ENCODE measurements at regions not wholly inside any gene's neighbourhood (a gene's known extent, or its start where the extent isn't known, plus 50 kb on each side); places are given as distances from the start of the nearest gene placed in this dataset.

DNA sequence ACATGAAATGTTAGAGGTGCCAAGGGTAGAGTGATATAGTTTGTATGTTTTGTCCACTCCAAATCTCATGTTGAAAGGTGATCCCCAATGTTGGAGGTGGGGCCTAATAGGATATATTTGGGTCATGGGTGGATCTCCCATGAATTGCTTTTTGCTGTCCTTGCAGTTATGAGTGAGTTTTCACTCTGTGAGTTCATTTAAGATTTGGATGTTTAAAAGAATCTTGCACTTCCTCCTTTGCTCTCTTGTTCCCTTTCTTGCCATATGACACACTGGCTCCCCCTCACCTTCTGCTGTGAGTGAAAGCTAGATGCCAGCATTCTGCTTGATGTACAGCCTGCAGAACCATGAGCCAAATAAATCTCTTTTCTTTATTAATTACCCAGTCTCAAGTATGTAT lies 269.2 kb downstream of the ZWINT start:
- H3K9me3 ChIP-seq (ENCODE audit: insufficient read depth in 2 of 2, low read depth in 1 of 2, low read length in 1 of 2) = peaks cover 2 to 5% of the 10 kb centered on the region in 2 experiments; a peak in 2 of 4 replicates
- H3K27me3 ChIP-seq (replicated peaks in 1 of 4; ENCODE audit: control insufficient read depth in 3 of 4, extremely low read depth in 1 of 4, insufficient read depth in 3 of 4, low read length in 3 of 4) = no peaks in the 10 kb centered on the region
- H3K79me1 ChIP-seq (ENCODE audit: low read depth, low read length) = no peaks in the 10 kb centered on the region
- no peak overlapping the region for H2BK12ac ChIP-seq (ENCODE audit: low read depth, low read length)
- FAIRE-seq = no peak
- CTCF ChIA-PET (ENCODE audit: partially characterized antibody) = interaction anchor here (0.6 to 1.2 kb wide), 3 partner anchors 14 to 26 kb away, joined by 3 read pairs; no protein-coding TSS in a partner anchor
- no peak overlapping the region for H2BK20ac ChIP-seq (ENCODE audit: low read length)
- H3K56ac ChIP-seq (replicated peaks; ENCODE audit: insufficient read length, low read depth, low read length) = no peak overlapping the region
- H2AK5ac ChIP-seq (ENCODE audit: low read depth, low read length) = no peak overlapping the region
- no peak overlapping the region for H2BK15ac ChIP-seq (ENCODE audit: low read length)
- no peak overlapping the region for H3K14ac ChIP-seq (ENCODE audit: insufficient read length)
- POLR2A ChIA-PET (ENCODE audit: partially characterized antibody) = no interaction called here
- no peak overlapping the region for H3K4ac ChIP-seq (replicated peaks; ENCODE audit: insufficient read length, low read depth, low read length)
- no peak overlapping the region for H3K9ac ChIP-seq (replicated peaks in 1 of 4; ENCODE audit: extremely low read depth in 1 of 4, low read depth in 3 of 4, low read length in 3 of 4)
- no peak overlapping the region for H4K91ac ChIP-seq (replicated peaks; ENCODE audit: insufficient read length, low read length)
- no peaks in the 10 kb centered on the region for H3K23me2 ChIP-seq (ENCODE audit: low read depth, low read length)
- no peak overlapping the region for H4K5ac ChIP-seq (ENCODE audit: insufficient read length, low read depth, low read length)
- H3K27ac ChIP-seq (ENCODE audit: low read depth, low read length) = no peak overlapping the region
- H3K23ac ChIP-seq (ENCODE audit: insufficient read length) = no peak overlapping the region
- no peak overlapping the region for H2BK5ac ChIP-seq (ENCODE audit: low read depth, low read length)
- H4K20me1 ChIP-seq (replicated peaks in 1 of 2; ENCODE audit: control insufficient read depth in 1 of 2, insufficient read depth in 2 of 2, low read length in 2 of 2) = no peaks in the 10 kb centered on the region
- no peaks in the 10 kb centered on the region for H3K36me3 ChIP-seq (ENCODE audit: control insufficient read depth in 2 of 4, insufficient read depth in 4 of 4, low read length in 3 of 4)
- no peak overlapping the region for H3K4me3 ChIP-seq (ENCODE audit: extremely low read depth in 1 of 4, insufficient read depth in 2 of 4, low read depth in 3 of 4, low read length in 4 of 4)
- H4K8ac ChIP-seq (ENCODE audit: extremely low read depth, insufficient read depth, low read length) = no peak overlapping the region
- H3K18ac ChIP-seq (ENCODE audit: extremely low read depth, low read length) = no peak overlapping the region
- no peaks in the 10 kb centered on the region for H3K79me2 ChIP-seq (ENCODE audit: control insufficient read depth in 1 of 2, insufficient read depth in 2 of 2, low read length in 2 of 2)
- peaks cover 0 to 4% (median 0%) of the 10 kb centered on the region in 4 experiments; a peak in 3 of 7 replicates for H3K4me1 ChIP-seq (replicated peaks in 1 of 4; ENCODE audit: control insufficient read depth in 3 of 4, insufficient read depth in 4 of 4, low read length in 3 of 4)
- DNase-seq (ENCODE audit: low read depth in 1 of 2, low spot score in 2 of 2) = no peak
- H3K4me2 ChIP-seq (ENCODE audit: insufficient read depth in 1 of 2, low read depth in 2 of 2, low read length in 2 of 2) = no peak overlapping the region
- H2BK120ac ChIP-seq (replicated peaks; ENCODE audit: low read depth, low read length) = no peak overlapping the region
- H2AFZ ChIP-seq (ENCODE audit: low read length) = no peak overlapping the region
- TF ChIP-seq POU5F1 (IDR thresholded peaks at IDR 0.05; ENCODE audit: low read depth, low read length) = no peak
- TF ChIP-seq, protein P1, sequence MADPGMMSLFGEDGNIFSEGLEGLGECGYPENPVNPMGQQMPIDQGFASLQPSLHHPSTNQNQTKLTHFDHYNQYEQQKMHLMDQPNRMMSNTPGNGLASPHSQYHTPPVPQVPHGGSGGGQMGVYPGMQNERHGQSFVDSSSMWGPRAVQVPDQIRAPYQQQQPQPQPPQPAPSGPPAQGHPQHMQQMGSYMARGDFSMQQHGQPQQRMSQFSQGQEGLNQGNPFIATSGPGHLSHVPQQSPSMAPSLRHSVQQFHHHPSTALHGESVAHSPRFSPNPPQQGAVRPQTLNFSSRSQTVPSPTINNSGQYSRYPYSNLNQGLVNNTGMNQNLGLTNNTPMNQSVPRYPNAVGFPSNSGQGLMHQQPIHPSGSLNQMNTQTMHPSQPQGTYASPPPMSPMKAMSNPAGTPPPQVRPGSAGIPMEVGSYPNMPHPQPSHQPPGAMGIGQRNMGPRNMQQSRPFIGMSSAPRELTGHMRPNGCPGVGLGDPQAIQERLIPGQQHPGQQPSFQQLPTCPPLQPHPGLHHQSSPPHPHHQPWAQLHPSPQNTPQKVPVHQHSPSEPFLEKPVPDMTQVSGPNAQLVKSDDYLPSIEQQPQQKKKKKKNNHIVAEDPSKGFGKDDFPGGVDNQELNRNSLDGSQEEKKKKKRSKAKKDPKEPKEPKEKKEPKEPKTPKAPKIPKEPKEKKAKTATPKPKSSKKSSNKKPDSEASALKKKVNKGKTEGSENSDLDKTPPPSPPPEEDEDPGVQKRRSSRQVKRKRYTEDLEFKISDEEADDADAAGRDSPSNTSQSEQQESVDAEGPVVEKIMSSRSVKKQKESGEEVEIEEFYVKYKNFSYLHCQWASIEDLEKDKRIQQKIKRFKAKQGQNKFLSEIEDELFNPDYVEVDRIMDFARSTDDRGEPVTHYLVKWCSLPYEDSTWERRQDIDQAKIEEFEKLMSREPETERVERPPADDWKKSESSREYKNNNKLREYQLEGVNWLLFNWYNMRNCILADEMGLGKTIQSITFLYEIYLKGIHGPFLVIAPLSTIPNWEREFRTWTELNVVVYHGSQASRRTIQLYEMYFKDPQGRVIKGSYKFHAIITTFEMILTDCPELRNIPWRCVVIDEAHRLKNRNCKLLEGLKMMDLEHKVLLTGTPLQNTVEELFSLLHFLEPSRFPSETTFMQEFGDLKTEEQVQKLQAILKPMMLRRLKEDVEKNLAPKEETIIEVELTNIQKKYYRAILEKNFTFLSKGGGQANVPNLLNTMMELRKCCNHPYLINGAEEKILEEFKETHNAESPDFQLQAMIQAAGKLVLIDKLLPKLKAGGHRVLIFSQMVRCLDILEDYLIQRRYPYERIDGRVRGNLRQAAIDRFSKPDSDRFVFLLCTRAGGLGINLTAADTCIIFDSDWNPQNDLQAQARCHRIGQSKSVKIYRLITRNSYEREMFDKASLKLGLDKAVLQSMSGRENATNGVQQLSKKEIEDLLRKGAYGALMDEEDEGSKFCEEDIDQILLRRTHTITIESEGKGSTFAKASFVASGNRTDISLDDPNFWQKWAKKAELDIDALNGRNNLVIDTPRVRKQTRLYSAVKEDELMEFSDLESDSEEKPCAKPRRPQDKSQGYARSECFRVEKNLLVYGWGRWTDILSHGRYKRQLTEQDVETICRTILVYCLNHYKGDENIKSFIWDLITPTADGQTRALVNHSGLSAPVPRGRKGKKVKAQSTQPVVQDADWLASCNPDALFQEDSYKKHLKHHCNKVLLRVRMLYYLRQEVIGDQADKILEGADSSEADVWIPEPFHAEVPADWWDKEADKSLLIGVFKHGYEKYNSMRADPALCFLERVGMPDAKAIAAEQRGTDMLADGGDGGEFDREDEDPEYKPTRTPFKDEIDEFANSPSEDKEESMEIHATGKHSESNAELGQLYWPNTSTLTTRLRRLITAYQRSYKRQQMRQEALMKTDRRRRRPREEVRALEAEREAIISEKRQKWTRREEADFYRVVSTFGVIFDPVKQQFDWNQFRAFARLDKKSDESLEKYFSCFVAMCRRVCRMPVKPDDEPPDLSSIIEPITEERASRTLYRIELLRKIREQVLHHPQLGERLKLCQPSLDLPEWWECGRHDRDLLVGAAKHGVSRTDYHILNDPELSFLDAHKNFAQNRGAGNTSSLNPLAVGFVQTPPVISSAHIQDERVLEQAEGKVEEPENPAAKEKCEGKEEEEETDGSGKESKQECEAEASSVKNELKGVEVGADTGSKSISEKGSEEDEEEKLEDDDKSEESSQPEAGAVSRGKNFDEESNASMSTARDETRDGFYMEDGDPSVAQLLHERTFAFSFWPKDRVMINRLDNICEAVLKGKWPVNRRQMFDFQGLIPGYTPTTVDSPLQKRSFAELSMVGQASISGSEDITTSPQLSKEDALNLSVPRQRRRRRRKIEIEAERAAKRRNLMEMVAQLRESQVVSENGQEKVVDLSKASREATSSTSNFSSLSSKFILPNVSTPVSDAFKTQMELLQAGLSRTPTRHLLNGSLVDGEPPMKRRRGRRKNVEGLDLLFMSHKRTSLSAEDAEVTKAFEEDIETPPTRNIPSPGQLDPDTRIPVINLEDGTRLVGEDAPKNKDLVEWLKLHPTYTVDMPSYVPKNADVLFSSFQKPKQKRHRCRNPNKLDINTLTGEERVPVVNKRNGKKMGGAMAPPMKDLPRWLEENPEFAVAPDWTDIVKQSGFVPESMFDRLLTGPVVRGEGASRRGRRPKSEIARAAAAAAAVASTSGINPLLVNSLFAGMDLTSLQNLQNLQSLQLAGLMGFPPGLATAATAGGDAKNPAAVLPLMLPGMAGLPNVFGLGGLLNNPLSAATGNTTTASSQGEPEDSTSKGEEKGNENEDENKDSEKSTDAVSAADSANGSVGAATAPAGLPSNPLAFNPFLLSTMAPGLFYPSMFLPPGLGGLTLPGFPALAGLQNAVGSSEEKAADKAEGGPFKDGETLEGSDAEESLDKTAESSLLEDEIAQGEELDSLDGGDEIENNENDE (IDR thresholded peaks at IDR 0.05; ENCODE audit: insufficient replicate concordance, low read length) = no peak

Data from H1 (cell line).